GM12875 (cell line): ENCODE measurements at regions not wholly inside any gene's neighbourhood (a gene's known extent, or its start where the extent isn't known, plus 50 kb on each side); places are given as distances from the start of the nearest gene placed in this dataset.

Experiments
- H3K4me3 ChIP-seq: one replicate; pipeline ENCODE4 v1.5.1; 2011; ENCODE audit warnings: low read depth, low read length, control low read depth
- TF ChIP-seq, protein P1 (sequence below): IDR thresholded peaks from 2 replicates; pipeline ENCODE4 v1.5.1; 2011; ENCODE audit warnings: low read depth, mild to moderate bottlenecking, control low read depth, inconsistent platforms, low read length, moderate library complexity, borderline replicate concordance; ENCODE audit not compliant: insufficient read depth

DNA sequence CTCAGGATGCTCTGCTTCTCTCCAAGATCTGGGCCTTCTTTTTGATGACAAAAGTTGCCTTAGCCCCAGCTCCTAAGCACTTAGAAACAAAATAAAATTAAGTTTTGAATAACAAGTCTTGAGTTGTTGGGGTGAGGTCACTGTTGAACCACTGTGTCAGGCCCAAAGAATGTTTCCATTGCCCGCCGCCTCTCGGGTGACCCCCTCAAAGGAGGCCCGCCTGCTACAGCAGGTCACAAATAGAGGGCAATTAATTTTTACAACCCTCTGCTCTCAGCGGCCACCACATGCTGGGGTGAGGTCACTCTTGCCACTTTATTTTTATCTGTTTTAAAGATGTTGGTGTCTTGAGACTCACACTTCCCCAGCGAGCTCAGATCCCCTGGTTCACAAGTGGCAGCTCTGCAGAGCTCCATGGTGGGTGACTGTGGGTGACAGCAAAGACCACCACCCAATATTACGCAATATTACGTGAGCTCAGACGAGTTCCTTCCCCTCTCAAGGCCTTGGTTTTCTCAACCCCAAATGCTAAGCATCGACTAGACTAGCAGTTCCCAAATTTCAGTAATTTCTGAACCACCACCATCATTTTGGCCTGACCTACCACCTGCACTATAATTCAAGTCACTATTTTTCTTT lies 247.7 kb upstream of the PMEPA1 start:
- TF ChIP-seq, protein P1, sequence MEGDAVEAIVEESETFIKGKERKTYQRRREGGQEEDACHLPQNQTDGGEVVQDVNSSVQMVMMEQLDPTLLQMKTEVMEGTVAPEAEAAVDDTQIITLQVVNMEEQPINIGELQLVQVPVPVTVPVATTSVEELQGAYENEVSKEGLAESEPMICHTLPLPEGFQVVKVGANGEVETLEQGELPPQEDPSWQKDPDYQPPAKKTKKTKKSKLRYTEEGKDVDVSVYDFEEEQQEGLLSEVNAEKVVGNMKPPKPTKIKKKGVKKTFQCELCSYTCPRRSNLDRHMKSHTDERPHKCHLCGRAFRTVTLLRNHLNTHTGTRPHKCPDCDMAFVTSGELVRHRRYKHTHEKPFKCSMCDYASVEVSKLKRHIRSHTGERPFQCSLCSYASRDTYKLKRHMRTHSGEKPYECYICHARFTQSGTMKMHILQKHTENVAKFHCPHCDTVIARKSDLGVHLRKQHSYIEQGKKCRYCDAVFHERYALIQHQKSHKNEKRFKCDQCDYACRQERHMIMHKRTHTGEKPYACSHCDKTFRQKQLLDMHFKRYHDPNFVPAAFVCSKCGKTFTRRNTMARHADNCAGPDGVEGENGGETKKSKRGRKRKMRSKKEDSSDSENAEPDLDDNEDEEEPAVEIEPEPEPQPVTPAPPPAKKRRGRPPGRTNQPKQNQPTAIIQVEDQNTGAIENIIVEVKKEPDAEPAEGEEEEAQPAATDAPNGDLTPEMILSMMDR, result no peak
- no peak overlapping the region for H3K4me3 ChIP-seq

DNA sequence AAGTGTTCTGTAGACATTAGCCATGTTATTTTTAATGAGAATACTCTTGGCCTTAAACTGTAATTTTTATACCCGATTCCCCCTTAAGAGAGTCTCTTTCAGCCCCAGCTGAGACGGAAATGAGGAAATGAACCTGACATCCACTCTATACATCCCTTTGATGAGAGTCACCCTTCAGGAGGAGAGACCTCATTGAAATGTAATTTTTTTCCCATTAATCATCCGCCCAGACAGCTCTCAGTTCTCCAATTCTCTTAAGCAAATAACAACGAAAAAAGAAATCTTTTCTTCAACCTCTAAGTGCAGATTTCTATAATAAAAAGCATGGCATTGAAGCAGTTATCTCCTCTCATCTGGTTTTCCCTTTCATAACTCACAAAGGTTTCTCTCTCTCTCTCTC lies 243.8 kb upstream of the PMEPA1 start:
- TF ChIP-seq, protein P1, result no peak
- no peak overlapping the region for H3K4me3 ChIP-seq

DNA sequence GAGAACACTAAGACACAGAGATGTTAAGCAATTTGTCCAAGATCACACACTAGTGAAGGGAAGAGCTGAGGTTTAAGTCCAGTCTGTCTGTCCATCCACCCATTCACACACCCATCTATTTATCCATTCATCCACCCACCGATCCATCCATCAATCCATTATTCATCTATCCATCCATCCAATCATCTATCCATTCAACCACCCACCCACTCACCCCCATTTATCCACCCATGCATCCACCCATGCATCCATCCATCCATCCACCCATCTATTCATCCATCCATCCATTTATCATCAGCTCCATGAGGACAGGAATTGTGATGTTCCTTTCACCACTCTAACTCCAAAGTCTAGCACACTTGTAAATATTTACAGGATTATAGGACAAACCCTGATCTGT lies 242.3 kb upstream of the PMEPA1 start:
- TF ChIP-seq, protein P1, result no peak
- no peak overlapping the region for H3K4me3 ChIP-seq

DNA sequence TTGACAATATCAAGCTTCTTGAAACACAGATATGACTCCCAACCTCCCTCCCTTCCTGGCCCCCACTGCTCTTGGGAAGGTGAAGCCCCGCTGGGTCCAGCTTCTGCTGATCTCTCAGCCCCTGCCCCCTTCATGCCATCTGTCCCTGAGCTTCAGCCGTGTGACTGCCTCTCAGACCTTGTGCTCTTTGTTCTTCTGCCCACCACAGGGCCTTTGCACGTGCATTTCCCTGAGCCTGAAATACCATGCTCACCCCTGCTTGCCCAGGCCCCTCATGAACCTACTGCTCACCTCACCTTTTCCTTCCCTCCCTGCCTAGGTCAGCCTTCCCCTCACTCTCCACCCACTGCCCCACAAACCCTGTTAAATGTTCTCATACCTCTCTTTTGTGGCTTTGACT lies 241.7 kb upstream of the PMEPA1 start:
- H3K4me3 ChIP-seq, result no peak overlapping the region
- TF ChIP-seq, protein P1, result no peak

DNA sequence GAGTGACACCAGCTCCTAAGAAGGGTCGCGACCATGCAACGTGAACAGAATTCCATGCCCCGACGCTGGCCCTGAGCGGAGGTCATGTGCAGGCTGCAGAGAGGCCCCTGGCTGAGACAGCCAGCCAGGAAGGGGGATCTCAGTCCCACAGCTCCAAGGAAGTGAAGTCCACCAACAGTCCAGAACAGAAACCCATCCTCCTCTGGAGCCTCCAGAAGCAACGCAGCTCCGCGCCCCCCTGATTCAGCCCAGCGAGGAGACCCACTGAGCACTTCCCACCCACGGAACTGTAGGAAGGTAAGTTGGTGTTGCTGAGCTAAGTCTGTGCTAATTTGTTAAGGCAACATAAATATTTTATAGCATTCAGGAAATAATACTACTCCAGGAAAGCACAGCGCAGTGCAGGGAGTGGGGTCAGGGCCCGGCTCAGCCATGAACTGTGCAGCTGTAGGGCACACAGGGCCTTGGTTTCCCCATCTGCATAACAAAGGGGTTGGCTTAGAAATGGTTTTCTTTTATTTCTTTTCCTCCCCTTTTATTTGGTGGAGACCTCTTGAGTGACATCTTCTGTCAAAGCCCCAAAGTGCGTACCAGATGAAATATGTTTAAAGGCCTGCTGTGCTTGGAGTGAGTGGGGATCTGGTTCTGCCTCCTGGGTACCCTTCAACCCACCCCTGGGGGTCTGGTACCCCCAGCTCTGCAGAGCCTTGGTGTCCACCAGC lies 241.1 kb upstream of the PMEPA1 start:
- H3K4me3 ChIP-seq, result no peak overlapping the region
- TF ChIP-seq, protein P1, result no peak

DNA sequence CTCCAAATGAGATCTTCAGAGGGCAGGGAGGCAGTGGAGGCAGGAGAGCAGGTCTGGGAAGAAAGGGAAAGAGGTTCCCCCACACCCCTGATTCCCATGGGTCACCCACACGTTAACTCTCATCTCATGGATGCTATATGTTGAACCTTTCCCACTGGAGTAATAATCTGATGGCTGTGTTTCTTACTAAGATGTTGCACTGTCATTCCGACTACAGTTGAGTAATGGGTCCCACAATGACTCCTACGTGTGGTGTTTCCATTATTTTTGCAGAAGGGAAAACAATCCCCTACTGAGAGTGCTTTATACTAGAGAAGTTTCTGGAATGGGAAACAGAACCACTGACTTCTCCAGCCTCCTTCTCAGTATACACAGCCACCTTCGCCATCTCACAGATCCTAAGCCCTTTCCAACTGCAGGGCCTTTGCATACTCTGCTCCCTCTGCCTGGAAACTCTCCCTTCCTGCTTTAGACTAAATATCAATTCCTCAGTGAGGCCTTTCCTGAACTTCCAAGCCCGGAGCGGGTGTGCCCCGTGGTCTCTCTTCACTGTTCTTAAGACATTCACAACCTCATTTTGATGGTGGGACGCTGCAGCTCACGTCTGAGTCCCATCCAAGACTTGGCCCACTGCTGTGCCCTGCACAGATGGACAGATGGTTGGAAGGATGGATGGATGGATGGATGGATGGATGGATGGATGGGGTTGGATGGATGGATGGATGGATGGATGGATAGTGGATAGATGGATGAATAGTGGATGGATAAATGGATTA lies 238.6 kb upstream of the PMEPA1 start:
- H3K4me3 ChIP-seq, result no peak overlapping the region
- TF ChIP-seq, protein P1, result no peak
